ENCODE measurements at regions not wholly inside any gene's neighbourhood (a gene's known extent, or its start where the extent isn't known, plus 50 kb on each side); places are given as distances from the start of the nearest gene placed in this dataset.

- TF ChIP-seq CTCF (IDR thresholded peaks at IDR 0.05; ENCODE audit: borderline replicate concordance, extremely low read depth, low read length, poor library complexity, severe bottlenecking) (no peak), EZH2 (IDR thresholded peaks at IDR 0.05; ENCODE audit: borderline replicate concordance, low read depth, low read length, severe bottlenecking) (no peak)
- no peaks in the 10 kb centered on the region for H3K36me3 ChIP-seq (ENCODE audit: insufficient read depth, low read length)
- no peak overlapping the region for H2AFZ ChIP-seq (ENCODE audit: low read depth, low read length)
- H3K9ac ChIP-seq (ENCODE audit: low read depth, low read length), result no peak overlapping the region
- no peak for DNase-seq
- H3K4me2 ChIP-seq (ENCODE audit: insufficient read depth, low read length), result no peak overlapping the region
- H3K27ac ChIP-seq (ENCODE audit: low read length), result no peak overlapping the region
- H3K9me3 ChIP-seq (ENCODE audit: insufficient read depth, low read length, severe bottlenecking), result no peaks in the 10 kb centered on the region
- no peak for ATAC-seq (ENCODE audit: insufficient read depth, low read depth)
- no peaks in the 10 kb centered on the region for H4K20me1 ChIP-seq (ENCODE audit: insufficient read depth, low read length)
- H3K4me3 ChIP-seq (ENCODE audit: low read depth in 1 of 2, low read length in 2 of 2), result no peak overlapping the region
- H3K4me1 ChIP-seq (ENCODE audit: insufficient read depth, low read length), result peaks cover 19% of the 10 kb centered on the region
- H3K27me3 ChIP-seq (ENCODE audit: insufficient read depth, low read length, poor library complexity), result no peaks in the 10 kb centered on the region
- no peaks in the 10 kb centered on the region for H3K79me2 ChIP-seq (ENCODE audit: insufficient read depth, low read length)
Observed at GRCh38 chr2:439556-440402, 151.9 kb upstream of the ALKAL2 start.

- H3K36me3 ChIP-seq (ENCODE audit: insufficient read depth, low read length), result no peaks in the 10 kb centered on the region
- H3K9ac ChIP-seq (ENCODE audit: low read depth, low read length), result no peak overlapping the region
- no peaks in the 10 kb centered on the region for H4K20me1 ChIP-seq (ENCODE audit: insufficient read depth, low read length)
- no peak overlapping the region for H3K4me2 ChIP-seq (ENCODE audit: insufficient read depth, low read length)
- H3K79me2 ChIP-seq (ENCODE audit: insufficient read depth, low read length), result no peaks in the 10 kb centered on the region
- no peak for ATAC-seq (ENCODE audit: insufficient read depth, low read depth)
- no peak overlapping the region for H3K27ac ChIP-seq (ENCODE audit: low read length)
- TF ChIP-seq CTCF (IDR thresholded peaks at IDR 0.05; ENCODE audit: borderline replicate concordance, extremely low read depth, low read length, poor library complexity, severe bottlenecking) (no peak), EZH2 (IDR thresholded peaks at IDR 0.05; ENCODE audit: borderline replicate concordance, low read depth, low read length, severe bottlenecking) (no peak)
- peak overlapping the region; percentile 76; the same call in 1 of the 2 replicates for H2AFZ ChIP-seq (ENCODE audit: low read depth, low read length)
- no peaks in the 10 kb centered on the region for H3K9me3 ChIP-seq (ENCODE audit: insufficient read depth, low read length, severe bottlenecking)
- no peak overlapping the region for H3K4me3 ChIP-seq (ENCODE audit: low read depth in 1 of 2, low read length in 2 of 2)
- H3K4me1 ChIP-seq (ENCODE audit: insufficient read depth, low read length), result peaks cover 19% of the 10 kb centered on the region
- no peak for DNase-seq
- H3K27me3 ChIP-seq (ENCODE audit: insufficient read depth, low read length, poor library complexity), result no peaks in the 10 kb centered on the region
Observed at GRCh38 chr2:439077-439476, 151.2 kb upstream of the ALKAL2 start.

DNA sequence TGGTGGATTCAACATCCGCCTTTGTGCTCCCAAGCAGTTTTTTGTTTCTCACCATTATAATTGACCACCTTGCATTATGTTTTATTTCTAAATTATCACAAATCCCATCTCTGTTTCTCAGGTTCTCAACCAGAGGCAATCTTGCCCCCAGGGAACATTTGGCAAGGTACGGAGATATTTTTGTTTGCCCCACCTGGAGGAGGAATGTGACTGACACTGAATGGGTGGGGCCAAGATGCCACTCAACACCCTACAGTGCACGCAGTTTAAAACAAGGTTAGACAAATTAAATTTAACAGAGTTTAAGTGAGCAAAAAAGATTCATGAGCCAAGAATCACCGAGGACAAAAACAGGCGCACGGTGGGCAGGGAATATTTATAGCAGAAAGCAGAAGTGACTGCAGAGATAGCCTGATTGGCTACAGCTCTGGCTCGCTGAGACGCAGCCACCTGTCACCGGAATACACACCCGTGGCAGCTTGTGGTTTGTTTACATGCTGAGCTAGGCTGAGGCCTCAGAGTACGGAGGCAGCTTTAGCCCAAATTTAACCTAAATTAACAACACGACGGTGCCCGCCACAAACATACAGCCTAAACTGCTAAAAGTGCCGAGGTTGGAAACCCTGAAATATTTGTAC, 150.0 kb upstream of the ALKAL2 start:
- Histone ChIP-seq H3K9ac (ENCODE audit: low read depth, low read length) (peak overlapping the region; percentile 31), H2AFZ (ENCODE audit: low read depth, low read length) (peak overlapping the region; percentile 76), H3K36me3 (ENCODE audit: insufficient read depth, low read length) (no peaks in the 10 kb centered on the region), H3K4me3 (ENCODE audit: low read depth in 1 of 2, low read length in 2 of 2) (peak overlapping the region in 1 of 2 experiments; percentile 50; a peak in 2 of 4 replicates), H3K27me3 (ENCODE audit: insufficient read depth, low read length, poor library complexity) (no peaks in the 10 kb centered on the region), H3K4me1 (ENCODE audit: insufficient read depth, low read length) (peaks cover 19% of the 10 kb centered on the region), H3K4me2 (ENCODE audit: insufficient read depth, low read length) (peak overlapping the region; percentile 65), H3K79me2 (ENCODE audit: insufficient read depth, low read length) (no peaks in the 10 kb centered on the region), H3K27ac (ENCODE audit: low read length) (peak overlapping the region; percentile 45; the same call in 1 of the 2 replicates), H3K9me3 (ENCODE audit: insufficient read depth, low read length, severe bottlenecking) (no peaks in the 10 kb centered on the region), H4K20me1 (ENCODE audit: insufficient read depth, low read length) (no peaks in the 10 kb centered on the region)
- DNase-seq (peak; percentile 79), ATAC-seq (ENCODE audit: insufficient read depth, low read depth) (peak; percentile 100)
- no peak for TF ChIP-seq EZH2 (IDR thresholded peaks at IDR 0.05; ENCODE audit: borderline replicate concordance, low read depth, low read length, severe bottlenecking)
- TF ChIP-seq CTCF (IDR thresholded peaks at IDR 0.05; ENCODE audit: borderline replicate concordance, extremely low read depth, low read length, poor library complexity, severe bottlenecking), result peak; percentile 6
